ENCODE measurements at regions not wholly inside any gene's neighbourhood (a gene's known extent, or its start where the extent isn't known, plus 50 kb on each side); places are given as distances from the start of the nearest gene placed in this dataset.

GRCh38 chr18:66694852-66695251 lies 91.0 kb upstream of the CDH19 start:
- no peaks in the 10 kb centered on the region for H3K4me1 Mint-ChIP-seq (ENCODE audit: low read depth)
- no peak overlapping the region for H3K27ac Mint-ChIP-seq
- H3K4me3 Mint-ChIP-seq, result no peak overlapping the region
- H3K9me3 Mint-ChIP-seq, result peaks cover 18% of the 10 kb centered on the region
- no peaks in the 10 kb centered on the region for H3K36me3 Mint-ChIP-seq (ENCODE audit: low read depth)
- no peaks in the 10 kb centered on the region for H3K27me3 Mint-ChIP-seq (ENCODE audit: low read depth)
- no peak for DNase-seq (ENCODE audit: low spot score)

- Mint-ChIP-seq H3K4me3 (no peak overlapping the region), H3K27me3 (ENCODE audit: low read depth) (no peaks in the 10 kb centered on the region), H3K9me3 (peaks cover 3% of the 10 kb centered on the region), H3K36me3 (ENCODE audit: low read depth) (no peaks in the 10 kb centered on the region), H3K27ac (no peak overlapping the region), H3K4me1 (ENCODE audit: low read depth) (no peaks in the 10 kb centered on the region)
- no peak for DNase-seq (ENCODE audit: low spot score)
Observed at GRCh38 chr18:66687635-66688034, 83.7 kb upstream of the CDH19 start.

- H3K9me3 Mint-ChIP-seq, result peaks cover 14% of the 10 kb centered on the region
- H3K4me1 Mint-ChIP-seq (ENCODE audit: low read depth), result no peaks in the 10 kb centered on the region
- no peak for DNase-seq (ENCODE audit: low spot score)
- no peak overlapping the region for H3K4me3 Mint-ChIP-seq
- no peaks in the 10 kb centered on the region for H3K36me3 Mint-ChIP-seq (ENCODE audit: low read depth)
- no peaks in the 10 kb centered on the region for H3K27me3 Mint-ChIP-seq (ENCODE audit: low read depth)
- H3K27ac Mint-ChIP-seq, result no peak overlapping the region
Observed at GRCh38 chr18:66682855-66683322, 79.0 kb upstream of the CDH19 start.

- Mint-ChIP-seq H3K9me3 (peaks cover 19% of the 10 kb centered on the region), H3K27ac (no peak overlapping the region), H3K36me3 (ENCODE audit: low read depth) (no peaks in the 10 kb centered on the region), H3K27me3 (ENCODE audit: low read depth) (no peaks in the 10 kb centered on the region), H3K4me3 (no peak overlapping the region), H3K4me1 (ENCODE audit: low read depth) (no peaks in the 10 kb centered on the region)
- DNase-seq (ENCODE audit: low spot score), result no peak
Observed at GRCh38 chr18:66676699-66677098, 72.8 kb upstream of the CDH19 start.

GRCh38 chr18:66674286-66674685 lies 70.4 kb upstream of the CDH19 start:
- Mint-ChIP-seq H3K27ac (no peak overlapping the region), H3K27me3 (ENCODE audit: low read depth) (no peaks in the 10 kb centered on the region), H3K9me3 (peaks cover 14% of the 10 kb centered on the region), H3K4me3 (no peak overlapping the region), H3K4me1 (ENCODE audit: low read depth) (no peaks in the 10 kb centered on the region), H3K36me3 (ENCODE audit: low read depth) (no peaks in the 10 kb centered on the region)
- DNase-seq (ENCODE audit: low spot score), result no peak

- Mint-ChIP-seq H3K27ac (no peak overlapping the region), H3K4me3 (no peak overlapping the region), H3K4me1 (ENCODE audit: low read depth) (no peaks in the 10 kb centered on the region), H3K27me3 (ENCODE audit: low read depth) (no peaks in the 10 kb centered on the region), H3K36me3 (ENCODE audit: low read depth) (no peaks in the 10 kb centered on the region), H3K9me3 (peaks cover 6% of the 10 kb centered on the region)
- no peak for DNase-seq (ENCODE audit: low spot score)
Observed at GRCh38 chr18:66668706-66669105, 64.8 kb upstream of the CDH19 start.

- H3K27me3 Mint-ChIP-seq (ENCODE audit: low read depth), result no peaks in the 10 kb centered on the region
- no peak overlapping the region for H3K27ac Mint-ChIP-seq
- no peaks in the 10 kb centered on the region for H3K36me3 Mint-ChIP-seq (ENCODE audit: low read depth)
- peaks cover 17% of the 10 kb centered on the region for H3K9me3 Mint-ChIP-seq
- no peak for DNase-seq (ENCODE audit: low spot score)
- H3K4me3 Mint-ChIP-seq, result no peak overlapping the region
- no peaks in the 10 kb centered on the region for H3K4me1 Mint-ChIP-seq (ENCODE audit: low read depth)
Observed at GRCh38 chr18:66662632-66663031, 58.7 kb upstream of the CDH19 start.

- H3K27ac Mint-ChIP-seq, result no peak overlapping the region
- H3K4me3 Mint-ChIP-seq, result no peak overlapping the region
- H3K27me3 Mint-ChIP-seq (ENCODE audit: low read depth), result no peaks in the 10 kb centered on the region
- peaks cover 17% of the 10 kb centered on the region for H3K9me3 Mint-ChIP-seq
- H3K4me1 Mint-ChIP-seq (ENCODE audit: low read depth), result no peaks in the 10 kb centered on the region
- DNase-seq (ENCODE audit: low spot score), result no peak
- no peaks in the 10 kb centered on the region for H3K36me3 Mint-ChIP-seq (ENCODE audit: low read depth)
Observed at GRCh38 chr18:66655407-66655806, 51.5 kb upstream of the CDH19 start.

Data from T-helper 2 cell treated with Interferon-gamma antibody and Interleukin-4, amounts not matched to agents 5 μg/mL and 100 μg/mL, for 36 hours (primary cell).